ENCODE measurements at regions not wholly inside any gene's neighbourhood (a gene's known extent, or its start where the extent isn't known, plus 50 kb on each side); places are given as distances from the start of the nearest gene placed in this dataset.

GRCh38 chr1:87224201-87224600, 104.5 kb upstream of the LMO4 start:
- DNase-seq, result no peak
- ATAC-seq (ENCODE audit: low FRiP score in 2 of 2), result peak in 1 of 2 donors; percentile 82
- TF ChIP-seq CTCF (IDR thresholded peaks at IDR 0.05) (no peak), EP300 (IDR thresholded peaks at IDR 0.05) (no peak)
- no peak overlapping the region for H3K27ac ChIP-seq
- H3K4me3 ChIP-seq, result no peak overlapping the region
- peaks cover 0 to 8% (median 7%) of the 10 kb centered on the region in 4 donors for H3K4me1 ChIP-seq
- WGBS, 2 donors, result 82 to 86% methylated on average over 2 of the region's 2 CpGs
- H3K36me3 ChIP-seq, result no peaks in the 10 kb centered on the region
- H3K9me3 ChIP-seq, result no peaks in the 10 kb centered on the region
- H3K27me3 ChIP-seq, result no peaks in the 10 kb centered on the region

DNA sequence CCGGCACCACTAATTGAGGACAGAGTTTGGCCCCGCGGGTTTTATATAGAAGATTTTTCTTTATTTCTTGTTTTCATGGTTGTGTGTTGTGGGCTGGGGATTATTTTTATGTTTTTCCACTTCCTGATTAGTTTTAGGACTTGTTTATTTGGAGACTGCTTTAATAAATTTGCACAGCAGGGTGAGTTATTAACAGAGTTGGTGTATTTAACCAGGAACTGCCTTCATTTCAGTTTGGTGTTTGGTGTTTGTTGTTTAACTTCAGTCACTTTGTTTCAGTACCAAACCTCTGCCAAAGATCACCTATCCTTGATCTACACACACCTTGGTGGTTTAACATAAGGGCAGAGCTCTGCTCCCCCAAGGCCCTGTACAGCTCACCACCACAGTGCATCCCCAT, 103.5 kb upstream of the LMO4 start:
- Histone ChIP-seq H3K9me3 (no peaks in the 10 kb centered on the region), H3K27ac (no peak overlapping the region), H3K4me1 (peaks cover 0 to 8% (median 3%) of the 10 kb centered on the region in 4 donors), H3K27me3 (no peaks in the 10 kb centered on the region), H3K4me3 (no peak overlapping the region), H3K36me3 (no peaks in the 10 kb centered on the region)
- TF ChIP-seq POLR2AphosphoS5 (IDR thresholded peaks at IDR 0.05), result no peak
- TF ChIP-seq EP300 (IDR thresholded peaks at IDR 0.05), result no peak
- no peak for TF ChIP-seq CTCF (IDR thresholded peaks at IDR 0.05)
- no peak for TF ChIP-seq POLR2A (IDR thresholded peaks at IDR 0.05)
- WGBS, 2 donors, result 94 to 97% methylated on average over 3 of the region's 3 CpGs
- DNase-seq, result no peak
- no peak for ATAC-seq (ENCODE audit: low FRiP score in 2 of 2)

- TF ChIP-seq POLR2A (IDR thresholded peaks at IDR 0.05) (no peak), EP300 (IDR thresholded peaks at IDR 0.05) (no peak), CTCF (IDR thresholded peaks at IDR 0.05) (no peak), POLR2AphosphoS5 (IDR thresholded peaks at IDR 0.05) (no peak)
- Histone ChIP-seq H3K27me3 (no peaks in the 10 kb centered on the region), H3K4me1 (peaks cover 0 to 8% (median 3%) of the 10 kb centered on the region in 4 donors), H3K36me3 (no peaks in the 10 kb centered on the region), H3K9me3 (no peaks in the 10 kb centered on the region), H3K4me3 (no peak overlapping the region), H3K27ac (peak overlapping the region in 1 of 4 donors; percentile 33)
- WGBS, 2 donors, result 29 to 33% methylated on average over 8 of the region's 8 CpGs
- ATAC-seq (ENCODE audit: low FRiP score in 2 of 2) (peak; percentile 81 to 90), DNase-seq (peak in 1 of 2 donors; percentile 51)
These were observed 102.3 kb upstream of the LMO4 start for GRCh38 chr1:87226341-87226760.

- H3K36me3 ChIP-seq, result no peaks in the 10 kb centered on the region
- H3K27me3 ChIP-seq, result no peaks in the 10 kb centered on the region
- no peak for DNase-seq
- peaks cover 0 to 8% (median 3%) of the 10 kb centered on the region in 4 donors for H3K4me1 ChIP-seq
- ATAC-seq (ENCODE audit: low FRiP score in 2 of 2), result no peak
- no peaks in the 10 kb centered on the region for H3K9me3 ChIP-seq
- H3K4me3 ChIP-seq, result no peak overlapping the region
- TF ChIP-seq CTCF (IDR thresholded peaks at IDR 0.05), result no peak
- no peak for TF ChIP-seq POLR2AphosphoS5 (IDR thresholded peaks at IDR 0.05)
- TF ChIP-seq POLR2A (IDR thresholded peaks at IDR 0.05), result no peak
- no peak for TF ChIP-seq EP300 (IDR thresholded peaks at IDR 0.05)
- H3K27ac ChIP-seq, result no peak overlapping the region
- WGBS, 2 donors, result 97 to 100% methylated on average over 3 of the region's 3 CpGs
These were observed 101.0 kb upstream of the LMO4 start for GRCh38 chr1:87227651-87228050.

DNA sequence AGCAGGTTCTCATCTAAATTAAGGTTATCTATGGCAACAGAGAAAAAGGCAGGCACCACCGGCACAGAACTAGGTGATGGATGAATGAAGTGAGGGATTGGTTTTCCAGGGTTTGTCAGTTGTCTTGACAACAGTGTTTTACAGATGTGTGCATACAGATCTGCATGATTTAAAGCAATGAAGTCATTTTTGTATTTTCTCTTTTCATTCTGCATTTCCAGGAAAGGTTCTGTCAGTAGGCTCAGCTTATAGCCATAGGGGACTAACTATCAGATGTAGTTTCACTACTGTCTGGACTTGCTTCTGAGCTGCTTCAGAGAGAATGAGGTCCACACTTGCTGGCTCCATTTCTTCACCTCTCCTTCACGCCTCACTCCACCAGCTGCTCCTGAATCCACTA, 98.2 kb upstream of the LMO4 start:
- 90 to 92% methylated on average over 2 of the region's 2 CpGs for WGBS, 2 donors
- no peak for ATAC-seq (ENCODE audit: low FRiP score in 2 of 2)
- Histone ChIP-seq H3K36me3 (no peaks in the 10 kb centered on the region), H3K4me1 (peaks cover 0 to 8% (median 3%) of the 10 kb centered on the region in 4 donors), H3K27ac (no peak overlapping the region), H3K4me3 (no peak overlapping the region), H3K9me3 (no peaks in the 10 kb centered on the region), H3K27me3 (no peaks in the 10 kb centered on the region)
- DNase-seq, result no peak
- TF ChIP-seq POLR2AphosphoS5 (IDR thresholded peaks at IDR 0.05) (no peak), CTCF (IDR thresholded peaks at IDR 0.05) (no peak), POLR2A (IDR thresholded peaks at IDR 0.05) (no peak), EP300 (IDR thresholded peaks at IDR 0.05) (no peak)
